D721Med (cell line): ENCODE measurements at regions not wholly inside any gene's neighbourhood (a gene's known extent, or its start where the extent isn't known, plus 50 kb on each side); places are given as distances from the start of the nearest gene placed in this dataset.
A peak's percentile ranks its signal among the peaks of the same experiment; 100 is the strongest.

ENCODE experiments used
- DNase-seq: peaks from one replicate; pipeline ENCODE4 v3.0.0; 2011; ENCODE audit warnings: low spot score; ENCODE audit not compliant: insufficient read length
- FAIRE-seq: peaks from 2 replicates; lab custom pipeline; 2011; peaks lifted over from hg19 to GRCh38; lab: Jason Lieb, UNC
- CTCF ChIP-seq: IDR thresholded peaks from 2 replicates; pipeline ENCODE4 v1.5.1; 2012; ENCODE audit warnings: mild to moderate bottlenecking, control low read depth; ENCODE audit not compliant: insufficient read depth; ENCODE audit errors: missing control alignments

- FAIRE-seq = no peak
- no peak for TF ChIP-seq CTCF
Observed at GRCh38 chr1:165060285-165060793, 296.2 kb downstream of the LMX1A start.

GRCh38 chr1:165057956-165058355 lies 298.6 kb downstream of the LMX1A start:
- no peak for TF ChIP-seq CTCF
- FAIRE-seq (no peak), DNase-seq (no peak)

More at GRCh38 chr1:165060285-165060793, 296.2 kb downstream of the LMX1A start:
- DNase-seq = no peak

DNA sequence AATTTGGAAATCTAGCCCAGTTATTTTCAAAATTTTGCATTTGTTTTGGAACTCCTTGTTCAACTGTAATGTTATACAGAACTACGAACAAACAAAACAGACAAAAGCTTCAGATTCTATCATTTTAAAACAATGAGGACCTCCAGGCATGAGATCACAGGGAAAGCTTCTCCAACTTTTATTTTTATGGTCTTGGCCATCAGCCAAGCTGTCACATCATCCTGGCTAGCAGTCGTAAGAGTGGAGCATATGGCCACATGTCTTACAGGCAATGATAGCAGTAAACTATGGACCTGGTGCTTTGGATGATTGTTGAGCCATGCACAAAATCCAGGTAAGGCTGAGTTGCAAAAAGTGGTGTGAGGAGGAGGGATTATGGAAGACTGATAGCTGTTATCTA lies 299.6 kb downstream of the LMX1A start:
- FAIRE-seq = no peak
- no peak for DNase-seq
- no peak for TF ChIP-seq CTCF

DNA sequence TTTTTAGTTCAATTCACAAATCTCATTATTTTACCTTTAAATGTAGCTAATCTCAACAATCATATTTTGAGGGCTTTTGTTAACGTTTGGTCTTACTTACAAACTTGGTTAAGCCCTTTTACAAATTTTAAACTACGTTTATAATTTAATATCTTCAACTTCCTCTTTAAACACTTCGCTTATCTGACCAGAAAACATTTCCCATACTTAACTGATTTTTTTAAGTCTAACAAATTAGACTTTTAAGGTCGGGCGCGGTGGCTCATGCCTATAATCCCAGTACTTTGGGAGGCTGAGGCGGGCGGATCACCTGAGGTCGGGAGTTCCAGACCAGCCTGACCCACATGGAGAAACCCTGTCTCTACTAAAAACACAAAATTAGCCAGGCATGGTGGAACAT lies 300.9 kb downstream of the LMX1A start:
- TF ChIP-seq CTCF = no peak
- DNase-seq = no peak
- peak; percentile 21 for FAIRE-seq

GRCh38 chr1:165054627-165055026 lies 301.9 kb downstream of the LMX1A start:
- peak; percentile 16 for FAIRE-seq
- DNase-seq = no peak
- TF ChIP-seq CTCF = no peak

- no peak for FAIRE-seq
- DNase-seq = no peak
- no peak for TF ChIP-seq CTCF
Observed at GRCh38 chr1:165053351-165053750, 303.2 kb downstream of the LMX1A start.

DNA sequence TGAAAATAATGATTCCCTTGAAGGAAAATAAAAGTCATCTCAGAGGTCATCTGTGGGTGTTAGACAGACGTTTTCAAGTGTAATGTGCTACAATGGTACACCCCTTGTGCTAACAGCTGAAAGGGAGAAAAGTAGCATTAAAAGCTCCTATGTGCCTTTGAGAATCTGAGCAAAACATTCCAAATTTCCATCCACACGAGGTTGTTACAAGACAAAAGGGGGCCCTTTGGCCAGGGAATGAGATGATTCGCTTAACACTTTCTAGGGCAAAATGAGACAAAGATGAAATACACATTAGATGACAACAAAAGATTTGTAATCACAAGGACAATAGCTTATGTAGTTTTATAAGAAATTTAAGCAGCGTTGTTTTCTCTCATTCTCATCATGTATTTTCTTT lies 303.6 kb downstream of the LMX1A start:
- no peak for TF ChIP-seq CTCF
- FAIRE-seq (peak; percentile 32), DNase-seq (no peak)
